Muscle of leg (tissue), 3 donors: ENCODE measurements at regions not wholly inside any gene's neighbourhood (a gene's known extent, or its start where the extent isn't known, plus 50 kb on each side); places are given as distances from the start of the nearest gene placed in this dataset.
"Not testable (repeated sequence)": the region's sequence is repeated elsewhere in the genome, so short reads cannot be mapped to it uniquely, and the experiment has no call there.

Experiments used
- DNase-seq: peaks from one replicate; pipeline ENCODE4 v3.0.0; 2013
- H3K27ac ChIP-seq: one replicate; pipeline ENCODE4 v1.5.1; 2013; ENCODE audit warnings: mild to moderate bottlenecking, low read length, control low read depth
- H3K27me3 ChIP-seq: one replicate; pipeline ENCODE4 v1.6.1; 2013; ENCODE audit warnings: low read length; ENCODE audit not compliant: control insufficient read depth, insufficient read depth
- H3K36me3 ChIP-seq: one replicate; pipeline ENCODE4 v1.6.1; 2013; ENCODE audit warnings: low read length; ENCODE audit not compliant: control insufficient read depth, insufficient read depth
- H3K4me1 ChIP-seq: one replicate; pipeline ENCODE4 v1.6.1; 2013; ENCODE audit warnings: low read length; ENCODE audit not compliant: control insufficient read depth, insufficient read depth
- H3K4me3 ChIP-seq: one replicate; pipeline ENCODE4 v1.5.1; 2013; ENCODE audit warnings: low read length, control low read depth
- H3K9me3 ChIP-seq: replicated peaks from 2 replicates; pipeline ENCODE4 v1.6.1; 2013; ENCODE audit warnings: low read depth, low read length; ENCODE audit not compliant: control insufficient read depth
- WGBS: methylation state at CpG from one replicate; pipeline ENCODE4 v1.1.5; 2013; ENCODE audit warnings: missing lambda C conversion rate; ENCODE audit not compliant: insufficient coverage; 5-methylcytosine and 5-hydroxymethylcytosine counted together

- H3K4me3 ChIP-seq, H3K9me3 ChIP-seq, DNase-seq, H3K27me3 ChIP-seq, H3K27ac ChIP-seq, H3K4me1 ChIP-seq, H3K36me3 ChIP-seq: not testable (repeated sequence)
- WGBS = no CpG with 5 or more reads among the region's 7 CpGs
Observed at GRCh38 chr1:146556405-146556804, 327.6 kb upstream of the NOTCH2NLA start.

GRCh38 chr1:146552414-146552813 is 323.6 kb upstream of the NOTCH2NLA start:
- no CpG with 5 or more reads among the region's 3 CpGs for WGBS
- not testable (repeated sequence) for H3K9me3 ChIP-seq, H3K4me1 ChIP-seq, H3K27me3 ChIP-seq, DNase-seq, H3K36me3 ChIP-seq, H3K27ac ChIP-seq, H3K4me3 ChIP-seq

GRCh38 chr1:146548684-146549083 is 319.9 kb upstream of the NOTCH2NLA start:
- H3K27ac ChIP-seq, H3K4me3 ChIP-seq, DNase-seq, H3K27me3 ChIP-seq, H3K4me1 ChIP-seq, H3K9me3 ChIP-seq, H3K36me3 ChIP-seq: not testable (repeated sequence)
- WGBS = no CpG with 5 or more reads among the region's 9 CpGs

DNA sequence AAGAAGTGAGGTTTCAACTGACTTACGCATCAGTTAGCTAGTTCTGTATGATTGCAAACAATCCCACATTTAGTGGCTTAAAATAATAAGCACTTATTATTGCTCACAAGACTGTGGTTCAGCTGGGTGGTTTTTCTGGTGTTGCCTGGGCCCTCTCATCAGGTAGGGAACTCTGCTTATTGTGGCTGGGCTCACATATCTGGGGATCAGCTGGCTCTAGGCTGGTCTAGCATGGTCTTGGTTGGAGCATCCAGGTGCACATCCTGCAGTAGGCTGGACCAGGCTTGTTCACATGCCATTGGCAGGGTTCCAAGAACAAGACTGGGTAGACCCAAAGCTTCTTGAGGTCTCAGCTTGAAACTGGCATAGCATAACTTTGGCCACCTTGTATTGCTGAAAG is 317.4 kb upstream of the NOTCH2NLA start:
- H3K27me3 ChIP-seq, H3K27ac ChIP-seq, H3K4me1 ChIP-seq, DNase-seq, H3K4me3 ChIP-seq, H3K9me3 ChIP-seq, H3K36me3 ChIP-seq: not testable (repeated sequence)
- no CpG with 5 or more reads among the region's 1 CpG for WGBS

DNA sequence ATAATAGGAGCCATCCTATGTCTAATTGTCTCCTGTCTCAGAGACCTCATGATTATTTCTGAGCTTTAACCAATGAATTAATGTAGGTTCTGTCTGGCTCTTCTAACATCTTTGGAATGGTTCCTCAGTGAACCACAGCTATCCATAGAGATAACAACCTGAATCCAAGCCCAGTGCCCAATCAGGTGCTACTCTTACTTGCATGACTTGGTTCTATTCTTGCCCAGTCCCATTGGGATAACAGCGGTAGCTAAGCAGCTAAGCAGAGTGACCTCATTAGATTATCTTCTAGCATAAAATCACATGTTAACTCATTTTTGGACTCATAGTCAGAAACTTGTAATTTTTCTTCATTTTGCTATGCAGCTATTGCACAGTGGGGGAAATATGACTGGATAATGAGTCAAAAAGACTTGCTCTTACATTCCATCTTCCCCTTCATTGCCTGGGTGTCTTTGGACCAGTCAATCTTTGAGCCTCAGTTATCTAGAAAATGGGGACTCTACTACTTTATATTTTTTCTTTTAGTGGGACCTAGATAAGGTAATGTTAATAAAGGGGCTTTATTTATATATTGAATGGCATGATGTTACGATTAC is 309.1 kb upstream of the NOTCH2NLA start:
- WGBS = no CpG with 5 or more reads among the region's 2 CpGs
- not testable (repeated sequence) for H3K4me3 ChIP-seq, DNase-seq, H3K27ac ChIP-seq, H3K36me3 ChIP-seq, H3K27me3 ChIP-seq, H3K4me1 ChIP-seq, H3K9me3 ChIP-seq

DNA sequence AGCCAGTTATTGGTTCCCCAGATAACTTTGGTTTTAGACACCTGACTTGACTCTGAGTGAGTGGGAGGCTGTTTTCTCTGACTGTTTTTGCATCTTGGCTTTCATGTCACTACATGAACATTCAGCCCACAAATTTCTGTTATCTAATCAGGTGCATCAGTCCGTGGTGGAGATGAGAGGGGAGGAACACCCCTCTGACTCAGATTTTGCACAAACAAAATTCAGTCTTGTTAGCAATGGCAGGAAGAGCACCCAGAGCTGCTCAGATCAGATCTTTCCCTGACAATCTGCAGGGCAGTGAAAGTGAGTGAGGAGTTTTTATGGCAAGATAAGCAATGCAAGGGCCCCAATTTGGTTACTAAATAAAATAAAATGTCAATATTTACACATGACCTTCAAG is 307.2 kb upstream of the NOTCH2NLA start:
- H3K4me1 ChIP-seq, DNase-seq, H3K27ac ChIP-seq, H3K36me3 ChIP-seq, H3K9me3 ChIP-seq, H3K27me3 ChIP-seq, H3K4me3 ChIP-seq: not testable (repeated sequence)
- WGBS = no CpG with 5 or more reads among the region's 1 CpG

DNA sequence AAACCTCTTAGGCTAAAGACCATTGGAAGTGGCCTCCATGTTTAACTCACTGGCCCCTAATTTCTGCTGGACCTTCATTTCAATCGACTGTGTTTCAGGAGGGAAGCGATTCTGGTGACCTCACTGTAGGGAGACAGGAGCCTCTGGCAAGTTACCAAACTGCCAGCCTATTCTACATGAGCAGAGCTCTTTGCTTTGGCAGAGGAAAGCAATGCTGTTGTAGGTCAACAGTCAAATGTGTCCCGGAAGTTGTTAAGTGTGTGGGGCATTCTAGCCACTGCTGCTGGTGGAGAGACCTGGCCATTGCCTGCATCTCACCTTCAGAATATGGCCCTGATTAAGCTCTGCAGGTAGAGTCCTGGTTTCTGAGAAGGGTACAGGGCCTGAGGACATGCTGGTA is 306.8 kb upstream of the NOTCH2NLA start:
- WGBS = no CpG with 5 or more reads among the region's 3 CpGs
- H3K27me3 ChIP-seq, H3K4me3 ChIP-seq, H3K4me1 ChIP-seq, H3K9me3 ChIP-seq, H3K27ac ChIP-seq, H3K36me3 ChIP-seq, DNase-seq: not testable (repeated sequence)

GRCh38 chr1:146530958-146531357 is 302.1 kb upstream of the NOTCH2NLA start:
- H3K27me3 ChIP-seq, H3K36me3 ChIP-seq, DNase-seq, H3K9me3 ChIP-seq, H3K4me3 ChIP-seq, H3K27ac ChIP-seq, H3K4me1 ChIP-seq: not testable (repeated sequence)
- no CpG with 5 or more reads among the region's 6 CpGs for WGBS

- not testable (repeated sequence) for H3K4me3 ChIP-seq, H3K27me3 ChIP-seq, H3K36me3 ChIP-seq, H3K9me3 ChIP-seq, H3K27ac ChIP-seq, DNase-seq, H3K4me1 ChIP-seq
- no CpG with 5 or more reads among the region's 4 CpGs for WGBS
Observed at GRCh38 chr1:146522812-146523211, 294.0 kb upstream of the NOTCH2NLA start.

- H3K9me3 ChIP-seq, DNase-seq, H3K4me1 ChIP-seq, H3K27me3 ChIP-seq, H3K27ac ChIP-seq, H3K4me3 ChIP-seq, H3K36me3 ChIP-seq: not testable (repeated sequence)
- no CpG with 5 or more reads among the region's 6 CpGs for WGBS
Observed at GRCh38 chr1:146522345-146522744, 293.5 kb upstream of the NOTCH2NLA start.

GRCh38 chr1:146521804-146522203 is 293.0 kb upstream of the NOTCH2NLA start:
- H3K4me3 ChIP-seq, H3K27me3 ChIP-seq, H3K9me3 ChIP-seq, H3K27ac ChIP-seq, DNase-seq, H3K4me1 ChIP-seq, H3K36me3 ChIP-seq: not testable (repeated sequence)
- no CpG with 5 or more reads among the region's 2 CpGs for WGBS
